Calu3 (cell line): ENCODE measurements at regions not wholly inside any gene's neighbourhood (a gene's known extent, or its start where the extent isn't known, plus 50 kb on each side); places are given as distances from the start of the nearest gene placed in this dataset.
"Not testable (repeated sequence)": the region's sequence is repeated elsewhere in the genome, so short reads cannot be mapped to it uniquely, and the experiment has no call there.

Experiments used
- BruUV-seq: library from RNA; stranded (reverse); fragments of 400-500 nt; replicated peaks from 2 replicates; lab custom pipeline; 2021; lab: Mats Ljungman, UMichigan
- CTCF ChIA-PET: fragments of 300-600 bp; sonication (Branson Sonifier 250); formaldehyde crosslinking; loops from one replicate; lab custom pipeline; 2022; ENCODE audit warnings: antibody characterized with exemption; lab: Charles Lee
- DNase-seq: peaks from one replicate; pipeline ENCODE4 v3.0.0; 2022
- H3K27ac Mint-ChIP-seq: one replicate; pipeline ENCODE4 v1.8.0; 2022; ENCODE audit warnings: mixed read lengths; ENCODE audit not compliant: unreplicated experiment
- H3K27me3 Mint-ChIP-seq: one replicate; pipeline ENCODE4 v1.8.0; 2022; ENCODE audit warnings: mixed read lengths; ENCODE audit not compliant: unreplicated experiment
- H3K36me3 Mint-ChIP-seq: one replicate; pipeline ENCODE4 v1.8.0; 2022; ENCODE audit warnings: mild to moderate bottlenecking, moderate library complexity, mixed read lengths; ENCODE audit not compliant: insufficient read depth, unreplicated experiment
- H3K4me1 Mint-ChIP-seq: one replicate; pipeline ENCODE4 v1.8.0; 2022; ENCODE audit warnings: mild to moderate bottlenecking, low read depth, mixed read lengths; ENCODE audit not compliant: unreplicated experiment
- H3K4me3 Mint-ChIP-seq: one replicate; pipeline ENCODE4 v1.8.0; 2022; ENCODE audit warnings: mild to moderate bottlenecking, low read depth, moderate library complexity, mixed read lengths; ENCODE audit not compliant: unreplicated experiment
- H3K9me3 Mint-ChIP-seq: one replicate; pipeline ENCODE4 v1.8.0; 2022; ENCODE audit warnings: low read depth, mixed read lengths; ENCODE audit not compliant: unreplicated experiment
- intact Hi-C: fragments of 100-400 bp; cut with micrococcal nuclease; formaldehyde crosslinking; loops from one replicate; pipeline ENCODE4 v1.10.0; 2022; ENCODE audit not compliant: unreplicated experiment
- TF ChIP-seq, protein P1 (sequence below): fragments of 200-600 bp; IDR thresholded peaks from one replicate; pipeline ENCODE4 v1.8.0; 2022; ENCODE audit warnings: antibody characterized with exemption; ENCODE audit not compliant: unreplicated experiment

DNA sequence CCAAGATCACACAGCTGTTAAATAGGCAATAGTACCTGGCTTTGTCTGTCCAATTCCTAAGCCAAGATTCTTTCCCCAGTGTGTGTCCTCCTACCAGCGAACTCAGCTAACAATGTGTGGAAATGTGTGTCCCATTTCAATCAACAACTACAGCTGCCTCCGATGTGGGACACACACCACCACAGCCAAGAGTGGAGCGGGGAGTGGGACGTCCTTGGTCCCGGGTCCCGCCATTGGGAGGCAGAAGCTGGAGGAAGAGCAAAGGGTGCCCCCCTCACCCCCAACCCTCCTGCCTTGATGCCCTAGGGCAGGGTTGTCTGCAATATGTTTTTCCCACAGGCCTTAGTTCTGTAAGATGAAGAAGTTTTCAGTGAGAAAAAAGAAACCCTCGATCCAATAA is 265.4 kb upstream of the RAB4A start:
- TF ChIP-seq, protein P1, sequence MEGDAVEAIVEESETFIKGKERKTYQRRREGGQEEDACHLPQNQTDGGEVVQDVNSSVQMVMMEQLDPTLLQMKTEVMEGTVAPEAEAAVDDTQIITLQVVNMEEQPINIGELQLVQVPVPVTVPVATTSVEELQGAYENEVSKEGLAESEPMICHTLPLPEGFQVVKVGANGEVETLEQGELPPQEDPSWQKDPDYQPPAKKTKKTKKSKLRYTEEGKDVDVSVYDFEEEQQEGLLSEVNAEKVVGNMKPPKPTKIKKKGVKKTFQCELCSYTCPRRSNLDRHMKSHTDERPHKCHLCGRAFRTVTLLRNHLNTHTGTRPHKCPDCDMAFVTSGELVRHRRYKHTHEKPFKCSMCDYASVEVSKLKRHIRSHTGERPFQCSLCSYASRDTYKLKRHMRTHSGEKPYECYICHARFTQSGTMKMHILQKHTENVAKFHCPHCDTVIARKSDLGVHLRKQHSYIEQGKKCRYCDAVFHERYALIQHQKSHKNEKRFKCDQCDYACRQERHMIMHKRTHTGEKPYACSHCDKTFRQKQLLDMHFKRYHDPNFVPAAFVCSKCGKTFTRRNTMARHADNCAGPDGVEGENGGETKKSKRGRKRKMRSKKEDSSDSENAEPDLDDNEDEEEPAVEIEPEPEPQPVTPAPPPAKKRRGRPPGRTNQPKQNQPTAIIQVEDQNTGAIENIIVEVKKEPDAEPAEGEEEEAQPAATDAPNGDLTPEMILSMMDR = no peak
- CTCF ChIA-PET = no interaction called here
- no peak for DNase-seq
- Mint-ChIP-seq H3K27me3 (no peaks in the 10 kb centered on the region), H3K36me3 (no peaks in the 10 kb centered on the region), H3K4me1 (no peaks in the 10 kb centered on the region), H3K9me3 (no peaks in the 10 kb centered on the region), H3K4me3 (no peak overlapping the region), H3K27ac (no peak overlapping the region)
- intact Hi-C loops = no loop called here
- no TSS peak for BruUV-seq

GRCh38 chr1:229006121-229006870 is 264.6 kb upstream of the RAB4A start:
- Mint-ChIP-seq H3K9me3 (no peaks in the 10 kb centered on the region), H3K4me1 (no peaks in the 10 kb centered on the region), H3K36me3 (no peaks in the 10 kb centered on the region), H3K4me3 (no peak overlapping the region), H3K27me3 (no peaks in the 10 kb centered on the region), H3K27ac (no peak overlapping the region)
- no peak for DNase-seq
- no TSS peak for BruUV-seq
- TF ChIP-seq, protein P1 = no peak
- intact Hi-C loops = no loop called here
- CTCF ChIA-PET = no interaction called here

- no peaks in the 10 kb centered on the region for H3K9me3 Mint-ChIP-seq
- intact Hi-C loops = no loop called here
- no TSS peak for BruUV-seq
- DNase-seq = no peak
- no peak overlapping the region for H3K4me3 Mint-ChIP-seq
- TF ChIP-seq, protein P1 = no peak
- H3K27me3 Mint-ChIP-seq = no peaks in the 10 kb centered on the region
- no peak overlapping the region for H3K27ac Mint-ChIP-seq
- no peaks in the 10 kb centered on the region for H3K4me1 Mint-ChIP-seq
- CTCF ChIA-PET = no interaction called here
- no peaks in the 10 kb centered on the region for H3K36me3 Mint-ChIP-seq
Measured at GRCh38 chr1:229007167-229007566, 263.7 kb upstream of the RAB4A start.

DNA sequence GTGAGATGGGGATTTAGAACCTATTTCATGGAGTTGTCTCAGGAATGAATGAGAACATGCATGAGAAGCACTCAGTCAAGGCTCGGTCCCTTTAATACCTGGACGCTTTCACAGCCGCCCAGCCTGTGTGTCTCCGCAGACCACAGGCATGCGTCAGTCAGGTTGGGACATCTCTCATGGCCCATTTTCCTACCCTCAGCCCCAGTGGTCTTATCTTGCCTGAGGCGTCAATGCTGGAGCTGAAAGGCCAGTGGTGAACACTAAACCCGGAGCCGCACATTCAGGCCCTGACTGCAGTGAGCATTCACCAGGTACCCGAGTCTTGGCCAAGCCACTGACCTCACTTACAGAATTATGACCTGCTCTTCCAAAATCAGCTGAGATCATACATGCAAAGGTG is 263.2 kb upstream of the RAB4A start:
- CTCF ChIA-PET = no interaction called here
- DNase-seq = no peak
- intact Hi-C loops = no loop called here
- no TSS peak for BruUV-seq
- H3K27me3 Mint-ChIP-seq = no peaks in the 10 kb centered on the region
- TF ChIP-seq, protein P1 = no peak
- no peak overlapping the region for H3K27ac Mint-ChIP-seq
- no peak overlapping the region for H3K4me3 Mint-ChIP-seq
- no peaks in the 10 kb centered on the region for H3K9me3 Mint-ChIP-seq
- H3K36me3 Mint-ChIP-seq = no peaks in the 10 kb centered on the region
- H3K4me1 Mint-ChIP-seq = no peaks in the 10 kb centered on the region

DNA sequence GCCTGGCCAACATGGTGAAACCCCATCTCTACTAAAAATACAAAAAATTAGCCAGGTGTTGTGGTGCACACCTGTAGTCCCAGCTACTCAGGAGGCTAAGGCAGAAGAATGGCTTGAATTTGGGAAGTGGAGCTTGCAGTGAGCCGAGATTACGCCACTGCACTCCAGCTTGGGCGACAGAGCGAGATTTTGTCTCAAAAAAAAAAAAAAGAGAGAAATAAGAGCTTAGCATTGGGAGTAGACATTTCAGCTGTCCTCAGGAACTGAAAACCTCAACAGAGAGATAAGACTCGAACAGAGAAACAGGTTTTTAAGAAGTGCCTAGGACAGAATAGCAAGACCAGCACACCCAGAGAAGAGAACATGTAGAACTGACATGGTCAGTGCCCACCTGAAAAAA is 262.6 kb upstream of the RAB4A start:
- H3K4me1 Mint-ChIP-seq, H3K9me3 Mint-ChIP-seq, H3K27me3 Mint-ChIP-seq, DNase-seq, H3K27ac Mint-ChIP-seq, intact Hi-C loops, H3K36me3 Mint-ChIP-seq, H3K4me3 Mint-ChIP-seq, BruUV-seq: not testable (repeated sequence)
- CTCF ChIA-PET = interaction anchor here (0.7 kb wide), 1 partner anchor 145 kb away, joined by 3 read pairs; no protein-coding TSS in a partner anchor
